ENCODE measurements at regions not wholly inside any gene's neighbourhood (a gene's known extent, or its start where the extent isn't known, plus 50 kb on each side); places are given as distances from the start of the nearest gene placed in this dataset.
A peak's percentile ranks its signal among the peaks of the same experiment; 100 is the strongest.

- TF ChIP-seq CTCF (IDR thresholded peaks at IDR 0.05; ENCODE audit: insufficient read depth, low read length, severe bottlenecking) = no peak
- H3K27me3 ChIP-seq (ENCODE audit: control insufficient read depth, insufficient read depth, low read length) = no peaks in the 10 kb centered on the region
- FAIRE-seq (no peak), DNase-seq (ENCODE audit: low read depth) (no peak)
- H3K4me3 ChIP-seq (ENCODE audit: low read depth, low read length) = no peak overlapping the region
- H3K36me3 ChIP-seq (ENCODE audit: control insufficient read depth, insufficient read depth, low read length) = no peaks in the 10 kb centered on the region
Observed at GRCh38 chr19:28867978-28868377, 345.0 kb downstream of the UQCRFS1 start.

GRCh38 chr19:28864577-28865042 is 348.3 kb downstream of the UQCRFS1 start:
- no peak for FAIRE-seq
- H3K36me3 ChIP-seq (ENCODE audit: control insufficient read depth, insufficient read depth, low read length) = no peaks in the 10 kb centered on the region
- H3K27me3 ChIP-seq (ENCODE audit: control insufficient read depth, insufficient read depth, low read length) = no peaks in the 10 kb centered on the region
- DNase-seq (ENCODE audit: low read depth) = no peak
- no peak for TF ChIP-seq CTCF (IDR thresholded peaks at IDR 0.05; ENCODE audit: insufficient read depth, low read length, severe bottlenecking)
- H3K4me3 ChIP-seq (ENCODE audit: low read depth, low read length) = no peak overlapping the region

- TF ChIP-seq CTCF (IDR thresholded peaks at IDR 0.05; ENCODE audit: insufficient read depth, low read length, severe bottlenecking) = no peak
- no peaks in the 10 kb centered on the region for H3K36me3 ChIP-seq (ENCODE audit: control insufficient read depth, insufficient read depth, low read length)
- no peak for DNase-seq (ENCODE audit: low read depth)
- H3K4me3 ChIP-seq (ENCODE audit: low read depth, low read length) = no peak overlapping the region
- FAIRE-seq = peak; percentile 76
- H3K27me3 ChIP-seq (ENCODE audit: control insufficient read depth, insufficient read depth, low read length) = no peaks in the 10 kb centered on the region
Observed at GRCh38 chr19:28864024-28864503, 348.9 kb downstream of the UQCRFS1 start.

GRCh38 chr19:28862238-28862637 is 350.7 kb downstream of the UQCRFS1 start:
- DNase-seq (ENCODE audit: low read depth) (no peak), FAIRE-seq (no peak)
- TF ChIP-seq CTCF (IDR thresholded peaks at IDR 0.05; ENCODE audit: insufficient read depth, low read length, severe bottlenecking) = no peak

GRCh38 chr19:28859811-28860210 is 353.1 kb downstream of the UQCRFS1 start:
- FAIRE-seq = no peak
- Histone ChIP-seq H3K4me3 (ENCODE audit: low read depth, low read length) (no peak overlapping the region), H3K27me3 (ENCODE audit: control insufficient read depth, insufficient read depth, low read length) (no peaks in the 10 kb centered on the region), H3K36me3 (ENCODE audit: control insufficient read depth, insufficient read depth, low read length) (no peaks in the 10 kb centered on the region)
- DNase-seq (ENCODE audit: low read depth) = no peak
- no peak for TF ChIP-seq CTCF (IDR thresholded peaks at IDR 0.05; ENCODE audit: insufficient read depth, low read length, severe bottlenecking)

More at GRCh38 chr19:28862238-28862637, 350.7 kb downstream of the UQCRFS1 start:
- H3K27me3 ChIP-seq (ENCODE audit: control insufficient read depth, insufficient read depth, low read length) = no peaks in the 10 kb centered on the region
- H3K4me3 ChIP-seq (ENCODE audit: low read depth, low read length) = no peak overlapping the region
- no peaks in the 10 kb centered on the region for H3K36me3 ChIP-seq (ENCODE audit: control insufficient read depth, insufficient read depth, low read length)

GRCh38 chr19:28858933-28859332 is 354.0 kb downstream of the UQCRFS1 start:
- H3K4me3 ChIP-seq (ENCODE audit: low read depth, low read length) = no peak overlapping the region
- no peak for DNase-seq (ENCODE audit: low read depth)
- TF ChIP-seq CTCF (IDR thresholded peaks at IDR 0.05; ENCODE audit: insufficient read depth, low read length, severe bottlenecking) = no peak
- H3K27me3 ChIP-seq (ENCODE audit: control insufficient read depth, insufficient read depth, low read length) = no peaks in the 10 kb centered on the region
- FAIRE-seq = peak; percentile 77
- no peaks in the 10 kb centered on the region for H3K36me3 ChIP-seq (ENCODE audit: control insufficient read depth, insufficient read depth, low read length)

All from bronchial epithelial cell (primary cell).